NCI-H1092 (cell line): ENCODE measurements at regions not wholly inside any gene's neighbourhood (a gene's known extent, or its start where the extent isn't known, plus 50 kb on each side); places are given as distances from the start of the nearest gene placed in this dataset.
A peak's percentile ranks its signal among the peaks of the same experiment; 100 is the strongest.

Experiments used
- DNase-seq: peaks from one replicate; lab custom pipeline; 2025; lab: John Stamatoyannopoulos, UW

- DNase-seq: no peak
Observed at GRCh38 chr14:26855077-26855753, 257.4 kb upstream of the NOVA1 start.

GRCh38 chr14:26856876-26857518, 259.2 kb upstream of the NOVA1 start:
- DNase-seq: no peak

GRCh38 chr14:26859483-26859882, 261.6 kb upstream of the NOVA1 start:
- no peak for DNase-seq

- DNase-seq: no peak
Observed at GRCh38 chr14:26860111-26860510, 262.3 kb upstream of the NOVA1 start.

- DNase-seq: no peak
Observed at GRCh38 chr14:26863736-26864135, 265.9 kb upstream of the NOVA1 start.

GRCh38 chr14:26866721-26867120, 268.9 kb upstream of the NOVA1 start:
- no peak for DNase-seq

- peak; percentile 5 for DNase-seq
Observed at GRCh38 chr14:26867171-26867757, 269.4 kb upstream of the NOVA1 start.

GRCh38 chr14:26870096-26870495, 272.3 kb upstream of the NOVA1 start:
- DNase-seq: no peak

- peak; percentile 27 for DNase-seq
Observed at GRCh38 chr14:26870722-26871617, 273.1 kb upstream of the NOVA1 start.

- DNase-seq: no peak
Observed at GRCh38 chr14:26872515-26873361, 274.9 kb upstream of the NOVA1 start.

- DNase-seq: no peak
Observed at GRCh38 chr14:26873362-26873960, 275.6 kb upstream of the NOVA1 start.

- DNase-seq: no peak
Observed at GRCh38 chr14:26887847-26888246, 290.0 kb upstream of the NOVA1 start.

GRCh38 chr14:26888592-26888991, 290.8 kb upstream of the NOVA1 start:
- DNase-seq: no peak

- no peak for DNase-seq
Observed at GRCh38 chr14:26896447-26896846, 298.6 kb upstream of the NOVA1 start.

GRCh38 chr14:26897196-26897595, 299.4 kb upstream of the NOVA1 start:
- no peak for DNase-seq

- DNase-seq: no peak
Observed at GRCh38 chr14:26905229-26905628, 307.4 kb upstream of the NOVA1 start.

- no peak for DNase-seq
Observed at GRCh38 chr14:26913786-26914185, 316.0 kb upstream of the NOVA1 start.

GRCh38 chr14:26917086-26917485, 319.3 kb upstream of the NOVA1 start:
- no peak for DNase-seq

GRCh38 chr14:26925876-26926584, 328.2 kb upstream of the NOVA1 start:
- DNase-seq: no peak

GRCh38 chr14:26926585-26926984, 328.8 kb upstream of the NOVA1 start:
- DNase-seq: no peak
